Testis (tissue), 2 donors: ENCODE measurements at regions not wholly inside any gene's neighbourhood (a gene's known extent, or its start where the extent isn't known, plus 50 kb on each side); places are given as distances from the start of the nearest gene placed in this dataset.

Source experiments
- POLR2A ChIP-seq: fragments of 450-650 bp; IDR thresholded peaks from one replicate; pipeline ENCODE4 v1.6.1; 2017; ENCODE audit warnings: antibody characterized with exemption, mild to moderate bottlenecking, moderate library complexity
- TF ChIP-seq, protein P1 (sequence below), 3 experiments: fragments of 450-650 bp in 2 of 3; fragments of 200-600 bp in 1 of 3; sonication (generic) in 1 of 3; IDR thresholded peaks; one replicate each; pipeline ENCODE4 v1.5.1; 2016 to 2019; ENCODE audit warnings: antibody characterized with exemption in 3 of 3, mild to moderate bottlenecking in 2 of 3, moderate library complexity in 1 of 3

DNA sequence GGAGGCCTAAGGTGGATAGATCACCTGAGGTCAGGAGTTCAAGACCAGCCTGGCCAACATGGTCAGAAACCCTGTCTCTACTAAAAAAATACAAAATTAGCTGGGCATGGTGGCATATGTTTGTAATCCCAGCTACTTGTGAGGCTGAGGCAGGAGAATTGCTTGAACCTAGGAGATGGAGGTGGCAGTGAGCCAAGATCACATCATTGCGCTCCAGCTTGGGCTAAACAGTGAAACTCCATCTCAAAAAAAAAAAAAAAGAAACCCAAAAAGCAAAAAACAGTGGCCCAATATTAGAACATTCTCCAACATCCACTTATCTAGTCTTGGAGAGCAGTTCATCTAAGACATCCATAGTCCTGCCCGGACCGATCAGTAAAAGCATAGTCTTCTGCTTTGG, 260.4 kb downstream of the MREG start:
- TF ChIP-seq, protein P1, sequence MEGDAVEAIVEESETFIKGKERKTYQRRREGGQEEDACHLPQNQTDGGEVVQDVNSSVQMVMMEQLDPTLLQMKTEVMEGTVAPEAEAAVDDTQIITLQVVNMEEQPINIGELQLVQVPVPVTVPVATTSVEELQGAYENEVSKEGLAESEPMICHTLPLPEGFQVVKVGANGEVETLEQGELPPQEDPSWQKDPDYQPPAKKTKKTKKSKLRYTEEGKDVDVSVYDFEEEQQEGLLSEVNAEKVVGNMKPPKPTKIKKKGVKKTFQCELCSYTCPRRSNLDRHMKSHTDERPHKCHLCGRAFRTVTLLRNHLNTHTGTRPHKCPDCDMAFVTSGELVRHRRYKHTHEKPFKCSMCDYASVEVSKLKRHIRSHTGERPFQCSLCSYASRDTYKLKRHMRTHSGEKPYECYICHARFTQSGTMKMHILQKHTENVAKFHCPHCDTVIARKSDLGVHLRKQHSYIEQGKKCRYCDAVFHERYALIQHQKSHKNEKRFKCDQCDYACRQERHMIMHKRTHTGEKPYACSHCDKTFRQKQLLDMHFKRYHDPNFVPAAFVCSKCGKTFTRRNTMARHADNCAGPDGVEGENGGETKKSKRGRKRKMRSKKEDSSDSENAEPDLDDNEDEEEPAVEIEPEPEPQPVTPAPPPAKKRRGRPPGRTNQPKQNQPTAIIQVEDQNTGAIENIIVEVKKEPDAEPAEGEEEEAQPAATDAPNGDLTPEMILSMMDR (IDR thresholded peaks at IDR 0.05): no peak
- no peak for TF ChIP-seq POLR2A
